Activated B cell treated with CpG ODN at 0.5 μM for 24 hours (primary cell): ENCODE measurements at regions not wholly inside any gene's neighbourhood (a gene's known extent, or its start where the extent isn't known, plus 50 kb on each side); places are given as distances from the start of the nearest gene placed in this dataset.

Experiments used
- ATAC-seq: fragments of 200-7000 bp; cut with Tn5 transposase; one replicate; pipeline ENCODE4 v1.10.0; 2021; ENCODE audit warnings: low read depth, mild to moderate bottlenecking, moderate library complexity
- CTCF ChIA-PET: fragments of 350-600 bp; sonication (Branson Sonifier 250); formaldehyde crosslinking; loops from one replicate; lab custom pipeline; 2021; ENCODE audit warnings: antibody characterized with exemption; lab: Charles Lee
- POLR2A ChIA-PET: fragments of 350-600 bp; sonication (Branson Sonifier 250); formaldehyde crosslinking; loops from one replicate; lab custom pipeline; 2021; ENCODE audit warnings: antibody characterized with exemption; lab: Charles Lee
- DNase-seq: peaks from one replicate; pipeline ENCODE4 v3.0.0; 2022
- H3K27ac Mint-ChIP-seq: one replicate; pipeline ENCODE4 v1.8.0; 2020; ENCODE audit warnings: mixed read lengths
- H3K27me3 Mint-ChIP-seq: one replicate; pipeline ENCODE4 v1.8.0; 2021; ENCODE audit warnings: mixed read lengths
- H3K36me3 Mint-ChIP-seq: one replicate; pipeline ENCODE4 v1.8.0; 2021; ENCODE audit warnings: low read depth, mixed read lengths
- H3K4me1 Mint-ChIP-seq: one replicate; pipeline ENCODE4 v1.8.0; 2021; ENCODE audit warnings: mixed read lengths
- H3K4me3 Mint-ChIP-seq: one replicate; pipeline ENCODE4 v1.8.0; 2020; ENCODE audit warnings: mild to moderate bottlenecking, mixed read lengths
- H3K9me3 Mint-ChIP-seq: one replicate; pipeline ENCODE4 v1.8.0; 2020; ENCODE audit warnings: mixed read lengths
- CTCF ChIP-seq: fragments of 200-600 bp; IDR thresholded peaks from one replicate; pipeline ENCODE4 v1.8.0; 2022; ENCODE audit warnings: antibody characterized with exemption, mild to moderate bottlenecking
- intact Hi-C: fragments of 100-400 bp; cut with micrococcal nuclease; formaldehyde crosslinking; loops from one replicate; pipeline ENCODE4 v1.15.1; 2024

GRCh38 chr16:51402785-51403184 lies 251.7 kb upstream of the SALL1 start:
- H3K36me3 Mint-ChIP-seq: no peaks in the 10 kb centered on the region
- ATAC-seq (no peak), DNase-seq (no peak)
- ChIA-PET CTCF (no interaction called here), POLR2A (no interaction called here)
- TF ChIP-seq CTCF: no peak
- no peak overlapping the region for H3K4me3 Mint-ChIP-seq
- no peaks in the 10 kb centered on the region for H3K4me1 Mint-ChIP-seq
- peaks cover 3% of the 10 kb centered on the region for H3K9me3 Mint-ChIP-seq
- no peaks in the 10 kb centered on the region for H3K27me3 Mint-ChIP-seq
- no peak overlapping the region for H3K27ac Mint-ChIP-seq
- intact Hi-C loops: no loop called here

- no peak overlapping the region for H3K4me3 Mint-ChIP-seq
- no peaks in the 10 kb centered on the region for H3K27me3 Mint-ChIP-seq
Observed at GRCh38 chr16:51402298-51402697, 251.2 kb upstream of the SALL1 start.

GRCh38 chr16:51401673-51402072 lies 250.6 kb upstream of the SALL1 start:
- intact Hi-C loops: no loop called here
- ChIA-PET POLR2A (no interaction called here), CTCF (no interaction called here)
- no peak overlapping the region for H3K4me3 Mint-ChIP-seq
- H3K9me3 Mint-ChIP-seq: peaks cover 3% of the 10 kb centered on the region
- H3K4me1 Mint-ChIP-seq: no peaks in the 10 kb centered on the region
- DNase-seq (no peak), ATAC-seq (no peak)
- H3K27me3 Mint-ChIP-seq: no peaks in the 10 kb centered on the region
- no peaks in the 10 kb centered on the region for H3K36me3 Mint-ChIP-seq
- no peak for TF ChIP-seq CTCF
- no peak overlapping the region for H3K27ac Mint-ChIP-seq

More at GRCh38 chr16:51402298-51402697, 251.2 kb upstream of the SALL1 start:
- Mint-ChIP-seq H3K4me1 (no peaks in the 10 kb centered on the region), H3K9me3 (peaks cover 3% of the 10 kb centered on the region), H3K36me3 (no peaks in the 10 kb centered on the region), H3K27ac (no peak overlapping the region)
- POLR2A ChIA-PET: no interaction called here
- no peak for TF ChIP-seq CTCF
- DNase-seq (no peak), ATAC-seq (no peak)
- CTCF ChIA-PET: no interaction called here
- intact Hi-C loops: no loop called here

GRCh38 chr16:51399908-51400670 lies 249.0 kb upstream of the SALL1 start:
- intact Hi-C loops: no loop called here
- CTCF ChIA-PET: no interaction called here
- Mint-ChIP-seq H3K36me3 (no peaks in the 10 kb centered on the region), H3K4me3 (no peak overlapping the region), H3K9me3 (peaks cover 3% of the 10 kb centered on the region), H3K4me1 (no peaks in the 10 kb centered on the region), H3K27ac (no peak overlapping the region), H3K27me3 (no peaks in the 10 kb centered on the region)
- POLR2A ChIA-PET: no interaction called here
- DNase-seq (no peak), ATAC-seq (no peak)
- TF ChIP-seq CTCF: no peak

- DNase-seq (no peak), ATAC-seq (no peak)
- Mint-ChIP-seq H3K36me3 (no peaks in the 10 kb centered on the region), H3K27ac (no peak overlapping the region), H3K4me1 (no peaks in the 10 kb centered on the region), H3K4me3 (no peak overlapping the region), H3K27me3 (no peaks in the 10 kb centered on the region), H3K9me3 (no peaks in the 10 kb centered on the region)
- POLR2A ChIA-PET: no interaction called here
- intact Hi-C loops: no loop called here
- no peak for TF ChIP-seq CTCF
- CTCF ChIA-PET: interaction anchor here (1.2 kb wide), 1 partner anchor 11 kb away, joined by 3 read pairs; no protein-coding TSS in a partner anchor
Observed at GRCh38 chr16:51394421-51394820, 243.4 kb upstream of the SALL1 start.
